GM21447 (cell line): ENCODE measurements at regions not wholly inside any gene's neighbourhood (a gene's known extent, or its start where the extent isn't known, plus 50 kb on each side); places are given as distances from the start of the nearest gene placed in this dataset.

Experiments
- ATAC-seq: cut with Tn5 transposase; IDR thresholded peaks from one replicate; pipeline ENCODE4 v1.9.1; 2021; ENCODE audit not compliant: unreplicated experiment

GRCh38 chr12:94789510-94790225 lies 139.3 kb upstream of the TMCC3 start:
- no peak for ATAC-seq

GRCh38 chr12:94788298-94788697 lies 137.9 kb upstream of the TMCC3 start:
- no peak for ATAC-seq

- ATAC-seq = no peak
These were observed 136.5 kb upstream of the TMCC3 start for GRCh38 chr12:94786906-94787305.

GRCh38 chr12:94783862-94784261 lies 133.5 kb upstream of the TMCC3 start:
- ATAC-seq = no peak

GRCh38 chr12:94783343-94783742 lies 133.0 kb upstream of the TMCC3 start:
- no peak for ATAC-seq

GRCh38 chr12:94781835-94782234 lies 131.5 kb upstream of the TMCC3 start:
- no peak for ATAC-seq

- ATAC-seq = no peak
These were observed 129.1 kb upstream of the TMCC3 start for GRCh38 chr12:94779485-94779884.

- ATAC-seq = no peak
These were observed 127.6 kb upstream of the TMCC3 start for GRCh38 chr12:94777936-94778335.

- ATAC-seq = no peak
These were observed 125.4 kb upstream of the TMCC3 start for GRCh38 chr12:94775710-94776109.

- no peak for ATAC-seq
These were observed 121.4 kb upstream of the TMCC3 start for GRCh38 chr12:94771741-94772140.

GRCh38 chr12:94771199-94771598 lies 120.8 kb upstream of the TMCC3 start:
- no peak for ATAC-seq

- ATAC-seq = no peak
These were observed 120.4 kb upstream of the TMCC3 start for GRCh38 chr12:94770791-94771190.

- no peak for ATAC-seq
These were observed 119.7 kb upstream of the TMCC3 start for GRCh38 chr12:94769776-94770759.

- ATAC-seq = peak; percentile 93
These were observed 118.7 kb upstream of the TMCC3 start for GRCh38 chr12:94769047-94769420.

- peak; percentile 46 for ATAC-seq
These were observed 118.2 kb upstream of the TMCC3 start for GRCh38 chr12:94768398-94769046.

GRCh38 chr12:94767956-94768355 lies 117.6 kb upstream of the TMCC3 start:
- ATAC-seq = no peak

- no peak for ATAC-seq
These were observed 116.0 kb upstream of the TMCC3 start for GRCh38 chr12:94766397-94766796.

GRCh38 chr12:94763462-94763861 lies 113.1 kb upstream of the TMCC3 start:
- ATAC-seq = peak; percentile 32

GRCh38 chr12:94762943-94763342 lies 112.6 kb upstream of the TMCC3 start:
- peak; percentile 14 for ATAC-seq

- ATAC-seq = peak; percentile 82
These were observed 112.0 kb upstream of the TMCC3 start for GRCh38 chr12:94762259-94762942.

GRCh38 chr12:94761559-94761958 lies 111.2 kb upstream of the TMCC3 start:
- no peak for ATAC-seq
